ENCODE measurements at regions not wholly inside any gene's neighbourhood (a gene's known extent, or its start where the extent isn't known, plus 50 kb on each side); places are given as distances from the start of the nearest gene placed in this dataset.

DNA sequence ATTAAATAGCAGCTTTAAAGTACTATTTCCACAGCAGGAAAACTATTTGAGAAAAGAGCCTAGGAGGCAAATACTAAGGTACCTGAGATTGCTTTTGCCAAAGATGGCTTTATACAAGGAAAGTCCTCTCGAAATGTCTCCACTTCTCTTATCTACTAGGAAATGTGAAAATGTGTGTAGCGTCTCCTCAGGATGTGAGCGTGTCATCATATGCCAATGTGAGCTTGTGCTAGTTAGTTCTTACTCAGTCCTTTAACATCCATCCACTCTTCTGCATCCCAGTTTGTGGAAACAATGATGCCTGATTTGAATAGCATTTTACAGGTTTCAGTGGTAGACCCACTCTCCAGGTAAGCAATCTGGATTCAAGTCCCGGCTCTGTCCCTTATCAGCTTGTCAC lies 421.0 kb downstream of the DYNC2H1 start:
- H3K27ac Mint-ChIP-seq: no peak overlapping the region
- ATAC-seq: no peak
- no peaks in the 10 kb centered on the region for H3K4me1 Mint-ChIP-seq
- H3K4me3 Mint-ChIP-seq: no peak overlapping the region
- no peak for DNase-seq (ENCODE audit: low spot score in 2 of 2)
- H3K9me3 Mint-ChIP-seq: no peaks in the 10 kb centered on the region
- H3K36me3 Mint-ChIP-seq: no peaks in the 10 kb centered on the region

DNA sequence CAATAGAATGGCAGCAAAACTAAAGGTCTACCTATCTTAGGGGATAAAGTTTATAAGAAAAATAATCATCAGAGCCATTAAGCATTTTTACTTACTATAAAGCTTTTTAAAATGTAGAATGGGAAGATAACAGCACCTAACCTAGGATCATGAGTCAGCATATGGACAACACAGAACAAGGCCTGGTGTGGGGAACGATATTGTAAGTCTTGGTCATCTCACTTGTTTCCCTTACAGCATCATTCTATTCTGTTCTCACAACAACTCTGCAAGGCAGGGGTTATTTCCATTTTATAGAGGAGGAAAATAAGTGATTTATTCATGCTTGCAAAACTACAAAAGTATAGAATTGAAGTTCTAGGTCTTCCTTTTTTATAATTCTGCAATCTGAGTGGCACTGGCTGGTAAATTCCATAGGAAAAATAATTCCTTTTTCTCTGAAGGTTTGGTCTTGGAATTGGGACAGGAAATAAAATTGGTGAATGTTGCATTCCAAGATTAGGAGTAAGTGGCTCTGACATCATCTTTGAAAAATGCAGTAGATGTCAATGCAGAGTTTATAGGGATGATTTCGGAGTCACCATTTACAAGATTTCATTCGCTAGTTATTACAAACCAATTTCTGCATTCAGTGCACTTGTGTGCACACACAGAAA lies 423.0 kb downstream of the DYNC2H1 start:
- H3K27ac Mint-ChIP-seq: no peak overlapping the region
- H3K4me3 Mint-ChIP-seq: no peak overlapping the region
- H3K4me1 Mint-ChIP-seq: no peaks in the 10 kb centered on the region
- H3K9me3 Mint-ChIP-seq: no peaks in the 10 kb centered on the region
- no peak for ATAC-seq
- DNase-seq (ENCODE audit: low spot score in 2 of 2): no peak
- H3K36me3 Mint-ChIP-seq: no peaks in the 10 kb centered on the region

DNA sequence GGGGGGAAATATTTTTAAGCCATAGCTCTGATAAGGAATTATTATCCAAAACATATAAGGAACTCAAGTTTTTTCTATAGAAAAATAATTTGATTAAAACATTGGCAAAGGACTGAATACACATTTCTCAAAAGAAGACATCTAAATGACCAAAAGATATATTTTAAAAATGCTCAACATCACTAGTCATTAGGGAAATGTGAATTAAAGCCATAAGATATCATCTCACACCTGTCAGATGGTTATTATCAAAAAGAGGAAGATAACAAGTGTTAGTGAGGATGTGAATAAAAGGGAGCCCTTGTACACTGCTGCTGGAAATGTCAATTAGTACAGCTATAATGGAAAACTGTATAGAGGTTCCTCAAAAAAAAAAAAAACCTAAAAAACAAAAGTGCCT lies 425.0 kb downstream of the DYNC2H1 start:
- no peaks in the 10 kb centered on the region for H3K36me3 Mint-ChIP-seq
- no peaks in the 10 kb centered on the region for H3K9me3 Mint-ChIP-seq
- H3K4me3 Mint-ChIP-seq: no peak overlapping the region
- no peak for ATAC-seq
- DNase-seq (ENCODE audit: low spot score in 2 of 2): no peak
- H3K4me1 Mint-ChIP-seq: no peaks in the 10 kb centered on the region
- no peak overlapping the region for H3K27ac Mint-ChIP-seq

DNA sequence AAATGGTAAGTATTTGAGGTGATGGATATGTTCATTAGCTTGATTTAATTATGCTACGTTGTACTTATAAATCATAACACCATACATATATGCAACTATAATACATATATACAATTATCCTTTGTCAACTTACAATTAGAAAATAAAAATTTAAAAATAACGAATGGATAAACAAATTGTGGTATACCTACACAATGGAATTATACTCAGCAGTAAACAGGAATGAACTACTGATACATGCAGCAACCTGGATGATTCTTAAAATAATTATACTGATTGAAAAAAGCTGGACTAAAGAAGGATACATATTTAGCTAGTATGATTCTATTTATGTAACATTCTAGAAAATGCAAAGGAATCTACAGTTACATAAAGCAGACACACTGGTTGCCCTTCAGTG lies 425.7 kb downstream of the DYNC2H1 start:
- Mint-ChIP-seq H3K4me3 (no peak overlapping the region), H3K9me3 (no peaks in the 10 kb centered on the region), H3K27ac (no peak overlapping the region), H3K36me3 (no peaks in the 10 kb centered on the region), H3K4me1 (no peaks in the 10 kb centered on the region)
- DNase-seq (ENCODE audit: low spot score in 2 of 2): no peak
- ATAC-seq: no peak

DNA sequence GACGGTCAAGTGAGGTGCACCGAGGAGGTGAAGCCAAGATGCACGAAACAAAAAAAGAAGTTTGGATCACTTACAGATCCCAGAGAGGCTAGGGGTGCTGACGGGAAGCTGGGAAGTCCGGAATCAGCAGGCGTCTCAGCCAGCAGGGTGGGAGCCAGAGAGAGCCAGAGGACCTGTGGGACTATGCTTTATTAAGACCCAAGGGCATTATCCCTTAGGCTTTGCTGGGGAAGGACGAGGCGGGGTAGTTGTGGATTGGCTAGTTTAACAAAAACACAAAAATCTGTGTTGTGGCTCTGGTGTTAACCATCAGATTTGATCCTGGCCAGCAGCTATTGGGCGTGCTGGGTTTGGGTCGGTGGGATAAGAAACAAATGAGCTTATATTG lies 427.1 kb downstream of the DYNC2H1 start:
- Mint-ChIP-seq H3K9me3 (peaks cover 3% of the 10 kb centered on the region), H3K4me3 (no peak overlapping the region), H3K36me3 (no peaks in the 10 kb centered on the region), H3K27ac (no peak overlapping the region), H3K4me1 (no peaks in the 10 kb centered on the region)
- DNase-seq (ENCODE audit: low spot score in 2 of 2): no peak
- no peak for ATAC-seq

DNA sequence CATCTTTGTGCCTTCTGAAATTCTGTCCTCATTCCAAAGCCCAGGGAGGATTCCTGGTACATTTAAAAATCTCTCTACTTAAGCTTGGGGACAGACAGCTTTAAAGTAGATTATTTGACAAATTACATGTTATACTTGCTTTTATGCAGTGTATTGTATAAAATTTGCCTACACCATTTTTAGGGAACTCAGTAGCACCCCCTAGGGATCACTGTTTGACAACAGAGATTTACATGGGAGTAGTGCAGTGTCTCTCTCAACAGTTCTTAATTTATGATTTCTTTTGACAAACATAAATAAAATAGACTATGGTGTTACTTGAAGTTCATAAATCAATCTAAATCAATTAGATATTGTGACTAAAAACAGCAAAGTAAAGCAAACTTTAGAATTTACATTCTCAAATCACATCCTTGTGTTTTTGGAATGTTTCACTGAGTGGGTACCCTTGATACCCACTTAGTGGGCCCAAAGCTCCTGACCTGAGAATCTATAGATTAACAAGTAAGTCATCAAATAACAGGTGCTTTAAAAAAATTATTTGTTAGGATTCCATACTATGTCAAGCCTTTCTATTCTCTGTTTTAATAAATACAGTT lies 428.8 kb downstream of the DYNC2H1 start:
- no peak for DNase-seq (ENCODE audit: low spot score in 2 of 2)

DNA sequence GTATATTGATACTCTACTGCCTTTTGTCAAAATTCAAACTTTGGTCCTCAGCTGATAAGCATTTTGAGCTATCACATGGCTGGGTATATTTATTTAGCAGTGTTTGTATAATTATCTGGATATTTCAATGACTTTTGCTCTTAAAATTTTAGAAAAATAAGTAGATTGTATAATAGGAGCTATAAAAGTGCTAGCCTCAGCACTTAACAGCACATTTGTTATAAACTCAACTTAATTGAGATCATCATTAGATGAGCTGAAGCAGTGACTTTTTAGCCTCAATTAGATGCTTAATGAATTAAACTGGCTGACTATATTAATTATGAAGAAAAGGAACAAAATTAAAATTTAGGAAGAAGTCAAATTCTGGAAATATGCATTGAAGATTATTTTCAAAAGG lies 429.9 kb downstream of the DYNC2H1 start:
- DNase-seq (ENCODE audit: low spot score in 2 of 2) (no peak), ATAC-seq (no peak)
- Mint-ChIP-seq H3K9me3 (peaks cover 3% of the 10 kb centered on the region), H3K4me1 (no peaks in the 10 kb centered on the region), H3K27ac (no peak overlapping the region), H3K36me3 (no peaks in the 10 kb centered on the region), H3K4me3 (no peak overlapping the region)

More for the DNA sequence above, 428.8 kb downstream of the DYNC2H1 start:
- no peak for ATAC-seq
- H3K27ac Mint-ChIP-seq: no peak overlapping the region
- peaks cover 3% of the 10 kb centered on the region for H3K9me3 Mint-ChIP-seq
- H3K4me3 Mint-ChIP-seq: no peak overlapping the region
- H3K36me3 Mint-ChIP-seq: no peaks in the 10 kb centered on the region
- no peaks in the 10 kb centered on the region for H3K4me1 Mint-ChIP-seq

DNA sequence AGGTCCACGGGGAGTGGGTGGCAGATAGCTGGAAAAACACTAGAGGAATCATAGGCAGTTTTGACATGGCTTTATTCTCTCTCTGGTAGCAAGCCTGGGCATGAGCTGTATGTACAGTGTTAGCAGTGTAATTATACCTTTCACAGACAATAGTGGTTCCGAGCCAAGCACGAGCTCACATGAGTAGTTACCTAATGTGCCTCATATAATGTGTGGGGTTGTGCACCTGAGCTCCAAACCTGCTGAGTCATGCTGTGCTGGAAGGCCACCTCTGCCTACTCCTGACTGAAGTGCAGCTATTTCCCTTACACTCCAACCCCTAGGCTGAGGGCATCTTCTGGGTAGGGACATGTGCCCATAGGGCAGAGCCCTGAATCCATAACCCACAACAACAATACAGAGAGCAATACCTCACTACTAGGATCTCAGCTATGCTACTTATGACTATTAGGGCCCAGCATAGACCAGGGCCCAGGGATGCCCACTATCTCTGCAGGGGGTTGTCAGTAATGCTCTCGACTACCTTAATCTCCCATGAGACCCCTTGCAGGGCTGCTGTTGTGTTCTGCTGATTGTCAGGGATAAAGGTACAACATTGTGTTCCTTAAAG lies 432.1 kb downstream of the DYNC2H1 start:
- Mint-ChIP-seq H3K27ac (no peak overlapping the region), H3K4me3 (no peak overlapping the region), H3K36me3 (no peaks in the 10 kb centered on the region), H3K9me3 (peaks cover 3% of the 10 kb centered on the region), H3K4me1 (no peaks in the 10 kb centered on the region)
- ATAC-seq (no peak), DNase-seq (ENCODE audit: low spot score in 2 of 2) (no peak)

DNA sequence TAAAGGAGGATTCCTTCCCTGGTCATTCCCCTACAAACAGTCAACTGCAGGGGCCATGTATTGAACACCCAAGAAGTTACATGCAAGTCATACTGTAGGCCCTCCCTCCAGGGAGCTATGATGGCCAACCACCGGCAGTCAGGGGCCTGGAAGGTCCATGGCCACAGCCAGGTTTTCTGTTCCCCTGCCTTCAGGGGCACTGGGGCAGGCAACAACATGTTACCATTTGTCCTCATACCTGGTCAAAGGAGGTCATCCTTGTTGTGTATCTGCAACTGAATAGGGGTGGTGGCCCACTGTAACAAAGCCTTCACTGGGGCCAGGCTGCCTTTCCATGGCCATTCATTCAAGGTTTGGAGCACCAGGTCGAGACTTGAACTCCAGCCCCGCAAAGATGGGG lies 433.6 kb downstream of the DYNC2H1 start:
- Mint-ChIP-seq H3K27ac (no peak overlapping the region), H3K36me3 (no peaks in the 10 kb centered on the region), H3K4me1 (no peaks in the 10 kb centered on the region), H3K9me3 (peaks cover 3% of the 10 kb centered on the region), H3K4me3 (no peak overlapping the region)
- DNase-seq (ENCODE audit: low spot score in 2 of 2) (no peak), ATAC-seq (no peak)

DNA sequence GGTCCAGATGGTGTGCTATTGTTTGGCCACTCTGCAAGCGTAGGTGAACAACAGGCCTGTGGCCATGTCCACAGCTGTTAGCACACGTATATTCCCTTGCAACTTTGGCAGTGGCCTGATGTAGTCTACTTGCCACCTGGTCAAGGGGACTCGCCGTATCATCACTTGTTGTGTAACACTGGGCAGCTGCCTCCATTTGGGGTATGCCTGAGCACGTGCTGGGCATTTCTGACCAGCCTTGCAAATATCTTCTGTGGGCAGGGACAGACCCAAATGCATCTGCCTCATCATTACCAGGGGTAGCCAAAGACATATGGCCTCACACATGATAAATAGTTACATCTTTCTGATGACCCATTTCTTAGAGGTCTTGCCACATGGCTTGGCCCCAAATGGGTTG lies 434.2 kb downstream of the DYNC2H1 start:
- no peaks in the 10 kb centered on the region for H3K36me3 Mint-ChIP-seq
- ATAC-seq (no peak), DNase-seq (ENCODE audit: low spot score in 2 of 2) (no peak)
- H3K4me3 Mint-ChIP-seq: no peak overlapping the region
- peaks cover 3% of the 10 kb centered on the region for H3K9me3 Mint-ChIP-seq
- H3K27ac Mint-ChIP-seq: no peak overlapping the region
- H3K4me1 Mint-ChIP-seq: no peaks in the 10 kb centered on the region

DNA sequence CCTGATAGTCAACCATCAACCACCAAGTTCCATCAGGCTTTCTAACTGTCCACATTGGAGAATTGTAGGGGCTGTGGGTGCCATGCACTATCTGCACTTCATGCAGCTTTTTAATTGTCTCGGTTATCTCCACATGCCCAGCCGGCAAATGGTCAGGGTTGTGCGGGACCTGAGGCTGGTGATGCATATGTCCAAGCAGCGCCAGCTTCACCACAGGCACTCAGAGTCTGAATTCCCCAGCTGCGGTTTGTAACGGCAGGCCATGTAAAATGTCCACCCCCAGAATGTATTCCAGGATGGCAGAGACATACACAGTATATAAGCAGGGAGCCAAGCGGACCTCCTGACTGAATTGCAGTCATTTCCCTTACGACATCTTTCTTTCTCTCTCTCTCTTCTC lies 435.6 kb downstream of the DYNC2H1 start:
- no peak overlapping the region for H3K4me3 Mint-ChIP-seq
- H3K9me3 Mint-ChIP-seq: peaks cover 3% of the 10 kb centered on the region
- no peaks in the 10 kb centered on the region for H3K4me1 Mint-ChIP-seq
- ATAC-seq (no peak), DNase-seq (ENCODE audit: low spot score in 2 of 2) (no peak)
- no peaks in the 10 kb centered on the region for H3K36me3 Mint-ChIP-seq
- H3K27ac Mint-ChIP-seq: no peak overlapping the region

DNA sequence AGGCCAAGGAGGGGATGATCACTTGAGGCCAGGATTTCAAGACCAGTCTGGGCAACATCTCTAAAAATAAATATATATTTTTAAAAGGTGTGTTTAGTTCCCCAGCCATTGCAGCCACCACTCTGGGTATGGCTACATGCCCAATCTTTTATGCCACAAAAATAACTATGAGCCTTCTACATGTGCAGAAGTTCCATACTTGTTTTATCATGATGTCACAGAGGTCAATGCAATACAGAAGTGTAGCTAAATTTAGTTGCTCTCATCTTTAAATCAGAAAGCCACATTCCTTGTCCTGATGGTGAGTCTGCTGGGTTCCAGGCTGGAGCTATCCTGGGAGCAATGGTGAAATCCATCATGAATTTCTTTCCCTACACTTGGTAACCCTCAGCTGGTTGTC lies 436.3 kb downstream of the DYNC2H1 start:
- H3K9me3 Mint-ChIP-seq: peaks cover under 1% of the 10 kb centered on the region
- no peaks in the 10 kb centered on the region for H3K4me1 Mint-ChIP-seq
- DNase-seq (ENCODE audit: low spot score in 2 of 2): no peak
- ATAC-seq: no peak
- H3K27ac Mint-ChIP-seq: no peak overlapping the region
- no peaks in the 10 kb centered on the region for H3K36me3 Mint-ChIP-seq
- H3K4me3 Mint-ChIP-seq: no peak overlapping the region

DNA sequence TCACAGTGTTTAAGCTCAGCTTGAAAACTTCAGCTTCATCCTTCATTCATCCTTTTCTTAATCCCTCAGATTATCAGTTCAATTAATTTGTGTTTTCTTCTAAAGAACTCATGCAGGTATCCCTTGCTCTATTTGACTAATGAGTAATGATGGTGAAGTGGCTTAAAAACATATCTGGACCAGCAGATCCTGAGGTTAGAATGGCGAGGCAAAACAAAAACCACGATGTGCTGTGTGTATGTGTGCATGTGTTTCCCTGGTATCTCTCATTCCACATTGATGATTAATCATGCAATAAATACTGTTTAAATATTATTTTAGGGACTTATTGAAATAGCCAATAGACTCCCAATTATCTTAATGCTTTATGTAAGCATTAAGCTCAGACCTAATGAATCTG lies 437.0 kb downstream of the DYNC2H1 start:
- H3K9me3 Mint-ChIP-seq: no peaks in the 10 kb centered on the region
- H3K27ac Mint-ChIP-seq: no peak overlapping the region
- no peaks in the 10 kb centered on the region for H3K4me1 Mint-ChIP-seq
- DNase-seq (ENCODE audit: low spot score in 2 of 2) (no peak), ATAC-seq (no peak)
- H3K36me3 Mint-ChIP-seq: no peaks in the 10 kb centered on the region
- no peak overlapping the region for H3K4me3 Mint-ChIP-seq

DNA sequence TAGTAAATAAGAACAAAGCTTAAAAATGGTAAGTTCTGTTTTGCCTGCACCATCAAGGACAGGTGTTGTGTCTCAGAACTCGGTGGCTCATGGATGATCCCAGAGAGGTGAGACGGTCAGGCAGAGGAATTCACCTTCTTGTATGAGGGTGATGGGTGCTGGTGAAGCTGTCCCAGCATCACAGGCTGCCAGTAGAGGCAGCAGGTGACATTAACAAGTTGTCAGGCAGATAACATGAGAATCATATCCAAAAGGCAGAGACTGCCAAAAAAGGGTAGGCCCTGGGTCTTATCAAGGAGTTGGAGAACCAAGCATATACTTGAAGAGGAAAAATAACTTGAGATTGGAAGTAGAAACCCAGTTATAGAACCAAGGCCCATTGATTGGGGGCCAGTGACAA lies 437.8 kb downstream of the DYNC2H1 start:
- H3K27ac Mint-ChIP-seq: no peak overlapping the region
- no peaks in the 10 kb centered on the region for H3K9me3 Mint-ChIP-seq
- DNase-seq (ENCODE audit: low spot score in 2 of 2) (no peak), ATAC-seq (no peak)
- H3K4me3 Mint-ChIP-seq: no peak overlapping the region
- no peaks in the 10 kb centered on the region for H3K36me3 Mint-ChIP-seq
- no peaks in the 10 kb centered on the region for H3K4me1 Mint-ChIP-seq

DNA sequence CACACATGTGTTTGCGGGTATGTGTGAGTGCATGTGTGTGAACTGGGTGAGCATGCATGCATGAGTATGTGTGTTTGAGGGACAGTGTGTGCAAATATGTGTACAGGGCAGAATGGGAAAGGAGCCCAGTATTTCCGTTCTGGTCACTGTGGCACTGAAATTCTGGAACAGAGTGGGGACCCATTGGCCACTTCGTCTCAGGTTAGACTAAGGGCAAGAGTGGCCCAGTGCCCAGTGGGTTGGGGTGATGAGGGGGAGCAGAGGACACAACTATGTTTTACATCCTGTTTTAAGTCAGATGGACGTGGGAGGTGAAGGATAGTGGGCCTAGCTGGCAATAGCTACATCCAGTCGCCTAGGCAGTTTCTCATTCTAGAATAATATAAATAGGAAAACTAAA lies 438.5 kb downstream of the DYNC2H1 start:
- H3K4me3 Mint-ChIP-seq: no peak overlapping the region
- H3K36me3 Mint-ChIP-seq: no peaks in the 10 kb centered on the region
- H3K4me1 Mint-ChIP-seq: no peaks in the 10 kb centered on the region
- no peak overlapping the region for H3K27ac Mint-ChIP-seq
- H3K9me3 Mint-ChIP-seq: no peaks in the 10 kb centered on the region
- DNase-seq (ENCODE audit: low spot score in 2 of 2): no peak
- no peak for ATAC-seq

DNA sequence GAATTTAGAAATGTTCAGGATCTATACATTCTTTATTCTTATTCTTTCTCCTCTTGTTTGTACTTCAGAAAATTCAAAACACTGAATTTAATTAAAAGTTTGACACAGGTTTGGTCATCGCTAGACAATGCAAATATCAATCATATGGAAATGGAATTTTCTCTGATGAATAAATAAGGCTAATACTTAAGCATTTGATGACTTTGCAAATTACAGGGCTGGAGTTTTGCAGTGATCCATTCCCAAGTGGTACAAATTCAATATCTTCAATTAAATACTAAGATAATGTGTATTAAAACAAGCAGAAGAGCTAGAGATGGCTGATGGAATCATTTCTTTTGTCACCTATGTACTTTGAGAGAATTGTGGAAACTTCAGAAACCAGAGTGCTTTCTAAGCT lies 439.6 kb downstream of the DYNC2H1 start:
- ATAC-seq: no peak
- no peak overlapping the region for H3K27ac Mint-ChIP-seq
- no peaks in the 10 kb centered on the region for H3K9me3 Mint-ChIP-seq
- H3K4me3 Mint-ChIP-seq: no peak overlapping the region
- DNase-seq (ENCODE audit: low spot score in 2 of 2): no peak
- no peaks in the 10 kb centered on the region for H3K36me3 Mint-ChIP-seq
- H3K4me1 Mint-ChIP-seq: no peaks in the 10 kb centered on the region
